GM10248 (cell line): ENCODE measurements at regions not wholly inside any gene's neighbourhood (a gene's known extent, or its start where the extent isn't known, plus 50 kb on each side); places are given as distances from the start of the nearest gene placed in this dataset.

ENCODE experiments used
- CTCF ChIA-PET: fragments of 300-600 bp; sonication (Branson Sonifier 250); formaldehyde crosslinking; extraction: SDS; loops from one replicate; lab custom pipeline; 2021; ENCODE audit warnings: antibody characterized with exemption; lab: Yijun Ruan, JAX
- POLR2A ChIA-PET: fragments of 350-650 bp; sonication (Branson Sonifier 250); formaldehyde crosslinking; extraction: SDS; loops from one replicate; lab custom pipeline; 2020; ENCODE audit warnings: antibody characterized with exemption; lab: Yijun Ruan, JAX
- DNase-seq: peaks from one replicate; pipeline ENCODE4 v3.0.0; 2012; ENCODE audit errors: extremely low spot score
- CTCF ChIP-seq: IDR thresholded peaks from 2 replicates; pipeline ENCODE4 v1.5.1; 2012; ENCODE audit warnings: mild to moderate bottlenecking, low read depth; ENCODE audit errors: extremely low read depth, missing control alignments, control extremely low read depth

- ChIA-PET CTCF (interaction anchor here (0.7 kb wide), 1 partner anchor 18 kb away, joined by 3 read pairs; no protein-coding TSS in a partner anchor), POLR2A (no interaction called here)
- DNase-seq = no peak
- TF ChIP-seq CTCF = no peak
Measured at GRCh38 chr4:181908168-181908567, 335.0 kb upstream of the TENM3 start.

GRCh38 chr4:181909368-181909767 lies 333.8 kb upstream of the TENM3 start:
- ChIA-PET CTCF (interaction anchor here (1.2 kb wide), 1 partner anchor 54 kb away, joined by 3 read pairs; no protein-coding TSS in a partner anchor), POLR2A (no interaction called here)
- TF ChIP-seq CTCF = no peak
- DNase-seq = no peak

- CTCF ChIA-PET = no interaction called here
- TF ChIP-seq CTCF = no peak
- POLR2A ChIA-PET = no interaction called here
- DNase-seq = no peak
Measured at GRCh38 chr4:181911420-181911819, 331.8 kb upstream of the TENM3 start.

GRCh38 chr4:181933471-181933870 lies 309.7 kb upstream of the TENM3 start:
- CTCF ChIA-PET = interaction anchor here (1.6 kb wide), 1 partner anchor 23 kb away, joined by 3 read pairs; no protein-coding TSS in a partner anchor
- POLR2A ChIA-PET = no interaction called here
- no peak for TF ChIP-seq CTCF

GRCh38 chr4:181938631-181939030 lies 304.6 kb upstream of the TENM3 start:
- DNase-seq = no peak
- ChIA-PET POLR2A (no interaction called here), CTCF (no interaction called here)
- TF ChIP-seq CTCF = no peak

More at GRCh38 chr4:181933471-181933870, 309.7 kb upstream of the TENM3 start:
- no peak for DNase-seq

GRCh38 chr4:181939199-181939945 lies 303.8 kb upstream of the TENM3 start:
- TF ChIP-seq CTCF = no peak
- POLR2A ChIA-PET = no interaction called here
- CTCF ChIA-PET = interaction anchor here (0.8 to 1.4 kb wide), 5 partner anchors 10 to 26 kb away, joined by 3 to 4 read pairs (median 3); no protein-coding TSS in a partner anchor

GRCh38 chr4:181944527-181944926 lies 298.7 kb upstream of the TENM3 start:
- DNase-seq = no peak
- no peak for TF ChIP-seq CTCF
- ChIA-PET POLR2A (no interaction called here), CTCF (no interaction called here)

More at GRCh38 chr4:181939199-181939945, 303.8 kb upstream of the TENM3 start:
- DNase-seq = no peak
